ENCODE measurements at regions not wholly inside any gene's neighbourhood (a gene's known extent, or its start where the extent isn't known, plus 50 kb on each side); places are given as distances from the start of the nearest gene placed in this dataset.
A peak's percentile ranks its signal among the peaks of the same experiment; 100 is the strongest.
"Not testable (repeated sequence)": the region's sequence is repeated elsewhere in the genome, so short reads cannot be mapped to it uniquely, and the experiment has no call there.

DNA sequence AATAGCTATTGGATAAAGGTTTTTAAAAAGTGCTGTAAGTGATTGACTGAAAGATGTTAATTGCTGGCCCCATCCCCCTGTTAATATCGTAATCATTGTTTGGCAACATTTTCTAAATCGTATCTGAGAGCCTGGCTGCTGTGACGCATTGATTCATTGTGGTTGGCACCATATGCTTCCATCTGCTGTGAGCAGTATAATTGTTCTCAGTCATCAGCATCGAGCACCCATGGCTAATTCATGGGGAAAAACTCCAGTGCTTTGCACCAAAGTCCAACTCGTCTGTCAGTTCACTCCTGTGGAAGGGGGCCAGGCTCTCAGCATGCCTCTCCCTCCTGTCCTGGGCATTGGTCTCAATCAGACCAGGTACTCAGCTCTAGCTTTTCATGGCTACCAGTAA, 205.2 kb downstream of the STK31 start:
- no peak for TF ChIP-seq GATA1 (IDR thresholded peaks at IDR 0.05; ENCODE audit: low read depth, low read length)
- no peak for TF ChIP-seq POLR2A (IDR thresholded peaks at IDR 0.05; ENCODE audit: low read length)
- no peak for DNase-seq

DNA sequence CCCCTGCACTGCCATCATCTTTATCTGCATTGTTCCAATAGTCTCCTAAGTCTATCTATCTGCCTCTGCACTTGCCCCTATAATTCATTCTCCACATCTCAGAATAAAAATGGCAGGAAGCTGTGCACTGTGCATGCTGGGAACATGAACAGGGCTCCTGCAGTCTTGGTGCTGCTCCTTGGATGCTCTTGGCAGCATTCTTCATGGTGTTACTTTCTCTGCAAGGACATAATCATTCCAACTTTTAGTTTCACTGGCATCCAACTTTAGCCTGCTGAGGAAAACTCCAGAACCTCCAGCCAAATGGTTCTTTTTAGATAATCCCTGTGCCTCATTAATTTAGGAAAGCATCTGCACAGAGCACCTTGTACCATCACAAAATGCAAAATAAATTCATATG, 208.3 kb downstream of the STK31 start:
- DNase-seq: no peak
- TF ChIP-seq POLR2A (IDR thresholded peaks at IDR 0.05; ENCODE audit: low read length) (no peak), GATA1 (IDR thresholded peaks at IDR 0.05; ENCODE audit: low read depth, low read length) (no peak)

DNA sequence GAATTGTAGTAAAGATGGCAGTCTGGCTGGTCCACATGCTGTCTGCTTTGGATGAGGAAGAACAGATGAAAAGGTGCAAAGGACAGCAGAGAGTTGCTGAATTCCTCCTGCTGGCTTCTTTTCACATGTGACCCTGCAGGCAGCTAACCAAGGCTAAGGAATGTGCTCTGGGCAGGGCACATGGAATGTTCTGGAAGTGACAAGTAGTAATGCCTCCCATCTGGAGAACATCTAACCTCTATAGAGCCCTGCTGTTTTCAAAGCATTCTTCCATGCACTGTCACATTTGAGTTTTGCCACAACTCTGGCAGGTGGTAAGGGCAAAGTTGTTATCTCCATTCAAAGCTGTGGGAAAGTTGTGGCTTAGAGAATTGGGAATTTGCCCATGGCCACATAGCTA, 208.8 kb downstream of the STK31 start:
- DNase-seq: no peak
- TF ChIP-seq GATA1 (IDR thresholded peaks at IDR 0.05; ENCODE audit: low read depth, low read length) (no peak), POLR2A (IDR thresholded peaks at IDR 0.05; ENCODE audit: low read length) (no peak)

DNA sequence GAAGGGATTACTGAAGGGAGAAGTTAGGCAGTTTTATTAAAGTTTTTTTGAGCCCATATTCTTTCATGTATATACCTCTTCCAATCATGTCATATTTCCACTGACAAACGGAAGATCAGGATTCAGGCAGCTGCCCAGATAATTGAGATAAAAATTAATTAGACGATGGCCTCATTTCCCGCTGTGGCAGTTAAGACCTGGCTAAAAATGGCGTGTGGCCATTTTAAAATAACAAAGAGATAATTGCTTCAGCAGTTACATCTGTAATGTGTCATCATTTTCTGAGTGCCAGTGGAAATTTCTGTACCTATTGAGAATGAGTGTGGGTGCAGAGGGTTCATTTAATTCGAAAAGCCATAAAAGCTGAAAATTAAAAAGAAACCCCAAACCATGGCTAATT, 215.1 kb downstream of the STK31 start:
- DNase-seq: no peak
- TF ChIP-seq POLR2A (IDR thresholded peaks at IDR 0.05; ENCODE audit: low read length): no peak
- TF ChIP-seq GATA1 (IDR thresholded peaks at IDR 0.05; ENCODE audit: low read depth, low read length): no peak

DNA sequence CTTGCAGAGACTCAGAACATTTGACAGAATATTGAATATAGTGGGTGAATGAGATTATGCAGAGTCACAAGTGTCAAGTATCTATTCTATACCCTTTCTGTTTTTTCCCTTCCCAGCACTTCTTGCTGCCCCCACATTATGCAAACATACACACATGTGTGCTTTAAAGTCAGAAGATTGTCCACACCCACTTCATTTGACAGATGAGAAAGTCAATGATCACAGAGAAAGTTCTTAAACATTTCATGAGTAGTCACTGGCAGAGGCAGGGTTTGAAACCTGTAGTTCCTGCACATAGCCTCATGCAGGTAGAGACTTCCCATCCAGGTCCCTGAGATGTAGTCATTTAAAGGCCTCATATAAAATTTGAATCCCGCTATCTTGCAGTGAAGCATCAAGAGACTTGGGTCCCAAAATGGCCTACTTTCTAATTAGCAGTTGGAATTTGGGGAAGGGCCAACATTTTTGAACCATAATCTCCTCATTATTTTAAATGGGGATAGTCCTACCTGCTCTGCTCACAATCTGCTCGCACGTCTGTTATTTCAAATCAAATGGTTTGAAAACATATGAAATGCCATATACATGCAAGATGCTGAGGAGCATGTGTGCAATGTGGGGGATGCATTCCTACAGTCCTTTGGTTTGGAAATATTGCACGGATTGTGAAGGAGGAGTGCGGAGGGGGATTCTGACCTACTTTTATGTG, 217.8 kb downstream of the STK31 start:
- TF ChIP-seq GATA1 (IDR thresholded peaks at IDR 0.05; ENCODE audit: low read depth, low read length) (no peak), POLR2A (IDR thresholded peaks at IDR 0.05; ENCODE audit: low read length) (no peak)
- no peak for DNase-seq

DNA sequence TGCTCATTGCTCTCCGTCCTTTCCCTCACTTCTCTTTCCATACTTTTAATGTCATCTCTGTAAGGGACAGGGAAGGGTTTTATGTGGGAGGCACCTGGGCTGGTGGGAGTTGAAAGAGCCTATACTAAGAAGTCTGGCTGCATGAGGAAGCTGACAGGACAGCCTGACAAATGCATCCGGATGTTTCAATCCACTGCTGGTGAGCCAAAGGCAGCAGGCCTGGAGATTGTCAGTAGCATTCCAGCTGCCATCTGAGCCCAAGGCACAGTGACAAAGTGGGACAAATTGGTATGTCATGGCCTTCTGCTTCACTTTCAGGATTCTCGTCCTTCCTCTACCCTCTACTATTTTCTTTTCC, 218.4 kb downstream of the STK31 start:
- TF ChIP-seq POLR2A (IDR thresholded peaks at IDR 0.05; ENCODE audit: low read length) (no peak), GATA1 (IDR thresholded peaks at IDR 0.05; ENCODE audit: low read depth, low read length) (no peak)
- DNase-seq: no peak

DNA sequence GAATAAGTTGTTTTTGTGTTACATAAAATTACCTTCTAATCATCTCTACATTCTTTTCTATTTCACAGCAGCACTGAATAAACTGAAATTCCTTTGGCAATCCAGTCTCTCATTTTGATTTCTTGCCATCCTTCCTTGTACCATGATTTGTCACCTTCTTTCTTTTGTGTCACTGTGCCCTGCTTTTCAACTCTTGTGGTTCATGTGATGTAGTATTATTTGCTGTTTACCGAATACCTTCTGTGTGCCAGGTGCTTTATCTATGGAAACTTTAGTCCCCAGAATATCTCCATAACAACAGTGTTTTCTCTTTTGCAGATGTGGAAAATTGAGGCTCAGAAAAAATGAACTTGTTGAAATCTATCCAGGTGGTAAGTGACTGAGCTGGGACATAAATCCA, 220.3 kb downstream of the STK31 start:
- TF ChIP-seq POLR2A (IDR thresholded peaks at IDR 0.05; ENCODE audit: low read length) (no peak), GATA1 (IDR thresholded peaks at IDR 0.05; ENCODE audit: low read depth, low read length) (no peak)
- no peak for DNase-seq

DNA sequence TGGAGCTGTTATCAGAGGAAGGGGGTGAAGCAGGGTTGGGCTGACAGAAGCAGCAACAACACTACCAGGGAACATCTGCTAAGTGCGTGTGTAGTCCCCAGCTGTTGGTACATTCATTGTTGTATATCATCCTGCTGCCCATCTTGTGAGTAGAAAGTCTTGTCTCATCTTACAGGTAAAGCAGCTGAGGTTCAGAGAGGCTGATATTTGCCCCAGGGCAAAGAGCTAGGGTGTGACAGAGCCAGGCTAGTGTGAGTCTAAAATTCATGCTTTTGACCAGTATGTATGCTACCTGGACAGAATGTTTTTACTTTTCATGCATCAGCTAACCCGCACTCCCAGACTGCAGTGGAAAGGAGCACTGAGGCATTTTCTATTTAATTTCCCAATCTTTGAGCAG, 221.6 kb downstream of the STK31 start:
- no peak for DNase-seq
- TF ChIP-seq POLR2A (IDR thresholded peaks at IDR 0.05; ENCODE audit: low read length): no peak
- TF ChIP-seq GATA1 (IDR thresholded peaks at IDR 0.05; ENCODE audit: low read depth, low read length): no peak

DNA sequence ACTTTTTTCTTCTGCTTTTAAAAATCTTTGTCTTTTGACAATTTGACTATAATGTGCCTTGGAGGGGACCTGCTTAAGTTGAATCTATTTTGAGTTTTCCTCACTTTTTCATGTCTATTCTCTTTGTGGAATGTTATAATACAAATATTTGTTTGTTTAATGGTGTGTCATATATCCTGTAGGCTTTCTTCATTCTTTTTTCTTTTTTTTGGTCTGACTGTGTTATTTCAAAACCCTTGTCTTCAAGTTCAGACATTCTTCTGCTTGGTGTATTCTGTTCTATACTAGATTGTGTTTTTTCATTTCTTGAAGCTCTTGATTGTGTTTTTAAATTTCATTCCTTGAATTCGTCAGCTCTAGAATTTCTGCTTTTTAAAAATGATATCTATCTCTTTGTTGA, 228.2 kb downstream of the STK31 start:
- no peak for TF ChIP-seq POLR2A (IDR thresholded peaks at IDR 0.05; ENCODE audit: low read length)
- no peak for TF ChIP-seq GATA1 (IDR thresholded peaks at IDR 0.05; ENCODE audit: low read depth, low read length)
- DNase-seq: no peak

DNA sequence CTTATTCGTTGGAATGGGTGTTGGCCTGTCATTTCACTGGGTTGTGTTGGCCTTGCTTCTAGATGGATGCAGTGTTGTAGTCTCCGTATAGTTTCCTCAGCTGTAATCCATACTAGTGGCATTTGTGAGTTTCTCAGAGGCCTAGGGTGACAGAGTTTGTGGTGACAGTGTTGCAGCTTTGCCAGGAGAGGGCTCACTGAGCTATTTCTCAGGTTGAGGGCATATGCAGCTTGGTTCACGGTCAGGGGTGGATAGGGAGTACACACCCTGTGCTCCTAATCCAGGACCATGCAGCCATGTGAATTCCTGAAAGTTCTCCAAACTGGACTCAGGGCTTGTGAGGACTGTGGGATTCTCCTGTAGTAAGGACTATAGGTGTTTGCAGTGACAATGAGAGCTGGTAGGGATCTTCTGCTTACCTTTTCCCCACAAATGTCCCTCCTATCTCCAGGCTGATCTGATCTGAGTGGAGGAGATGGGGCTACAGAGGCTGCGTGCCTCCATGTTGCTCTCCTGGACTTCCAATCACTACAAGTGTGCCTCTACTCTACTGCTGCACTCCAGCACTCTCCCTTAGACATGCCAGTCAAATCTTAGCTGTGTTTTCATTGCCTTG, 229.0 kb downstream of the STK31 start:
- DNase-seq: peak; percentile 5 to 26
- TF ChIP-seq POLR2A (IDR thresholded peaks at IDR 0.05; ENCODE audit: low read length): no peak
- no peak for TF ChIP-seq GATA1 (IDR thresholded peaks at IDR 0.05; ENCODE audit: low read depth, low read length)

DNA sequence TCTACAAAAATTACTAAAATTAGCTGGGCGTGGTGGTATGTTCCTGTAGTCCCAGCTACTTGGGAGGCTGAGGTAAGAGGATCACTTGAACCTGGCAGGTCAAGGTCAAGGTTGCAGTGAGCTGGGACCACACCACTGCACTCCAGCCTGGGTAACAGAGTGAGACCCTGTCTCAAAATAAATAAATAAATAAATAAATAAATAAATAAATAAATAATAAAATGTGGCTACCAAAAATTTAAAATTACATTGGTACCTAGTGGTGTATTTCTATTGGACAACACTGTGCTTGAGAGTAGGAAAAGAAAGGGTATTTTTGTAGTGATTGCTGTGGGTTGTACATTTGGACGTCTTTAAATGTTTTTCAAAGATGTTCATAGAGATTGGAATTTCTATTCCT, 229.7 kb downstream of the STK31 start:
- not testable (repeated sequence) for DNase-seq

DNA sequence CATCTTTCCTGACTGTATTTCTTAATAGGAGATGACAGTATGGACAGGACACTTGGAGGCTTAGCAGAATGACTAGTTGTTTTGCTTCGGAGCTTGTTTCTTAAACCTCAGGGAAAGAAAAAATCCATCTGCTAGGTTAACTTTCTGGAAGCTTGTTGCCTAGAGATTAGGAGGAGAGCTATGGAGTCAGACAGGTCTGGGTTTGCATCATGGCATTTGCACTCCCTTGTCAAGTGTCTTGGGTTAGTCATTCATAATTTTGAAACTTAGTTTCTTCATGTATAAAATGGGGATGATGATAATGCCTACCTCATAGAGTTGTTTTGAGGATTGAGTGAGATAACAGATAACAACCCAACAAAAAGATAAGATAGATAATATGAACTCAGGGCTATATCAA, 231.5 kb downstream of the STK31 start:
- TF ChIP-seq POLR2A (IDR thresholded peaks at IDR 0.05; ENCODE audit: low read length): no peak
- no peak for TF ChIP-seq GATA1 (IDR thresholded peaks at IDR 0.05; ENCODE audit: low read depth, low read length)
- no peak for DNase-seq

DNA sequence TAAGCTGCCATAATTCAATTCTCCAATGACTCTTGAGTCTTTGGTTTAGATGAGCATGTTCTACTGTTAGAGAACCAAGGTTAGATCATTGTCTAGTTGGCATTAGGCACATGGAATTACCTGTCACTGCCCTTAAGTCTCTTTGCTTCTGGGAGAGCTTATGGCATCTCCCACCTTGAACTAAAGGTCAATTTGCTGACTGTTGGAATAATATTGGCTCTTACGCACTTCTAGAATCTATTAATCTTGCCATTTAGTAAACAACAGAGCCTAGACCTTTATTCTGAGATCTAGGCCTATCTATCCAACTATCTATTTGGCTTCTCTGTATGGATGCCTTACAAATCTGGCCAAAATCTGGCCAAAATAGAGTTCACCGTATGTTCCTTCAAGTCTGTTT, 232.0 kb downstream of the STK31 start:
- TF ChIP-seq POLR2A (IDR thresholded peaks at IDR 0.05; ENCODE audit: low read length) (no peak), GATA1 (IDR thresholded peaks at IDR 0.05; ENCODE audit: low read depth, low read length) (no peak)

DNA sequence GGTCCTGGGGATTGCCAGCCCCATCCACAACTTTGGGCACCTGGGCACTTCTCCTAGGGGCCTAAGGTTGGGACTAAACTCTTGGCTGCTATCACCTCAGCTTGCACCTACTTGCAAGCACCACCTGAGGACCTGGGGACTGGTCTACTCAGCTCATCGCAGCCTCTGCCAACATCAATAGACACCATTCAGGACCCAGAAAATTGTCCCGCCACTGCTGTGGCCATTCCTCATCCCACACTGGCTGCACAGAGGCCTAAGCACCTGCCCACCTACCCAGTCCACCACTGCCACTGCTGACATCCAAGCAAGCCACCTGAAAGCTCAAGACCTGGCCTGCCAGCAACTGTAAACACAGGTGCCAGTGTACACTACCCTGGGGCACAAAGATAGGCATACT, 234.1 kb downstream of the STK31 start:
- TF ChIP-seq POLR2A (IDR thresholded peaks at IDR 0.05; ENCODE audit: low read length) (no peak), GATA1 (IDR thresholded peaks at IDR 0.05; ENCODE audit: low read depth, low read length) (no peak)
- no peak for DNase-seq

More for the DNA sequence above, 232.0 kb downstream of the STK31 start:
- no peak for DNase-seq

DNA sequence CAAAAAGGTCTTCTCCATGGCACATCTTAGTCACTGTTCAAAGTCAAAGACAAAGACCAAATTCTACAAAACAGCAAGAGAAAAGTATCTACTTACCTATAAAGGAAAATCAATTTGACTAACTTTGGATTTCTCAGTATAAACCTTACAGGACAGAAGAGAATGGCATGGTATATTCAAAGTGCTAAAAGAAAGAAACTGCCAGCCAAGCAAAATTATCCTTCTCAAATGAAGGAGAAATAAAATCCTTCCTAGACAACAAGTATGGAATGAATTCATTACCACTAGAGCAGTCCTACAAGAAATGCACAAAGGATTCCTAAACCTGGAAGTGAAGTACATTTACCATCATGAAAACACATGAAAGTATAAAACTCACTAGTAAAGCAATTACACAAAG, 235.5 kb downstream of the STK31 start:
- DNase-seq: no peak
- no peak for TF ChIP-seq POLR2A (IDR thresholded peaks at IDR 0.05; ENCODE audit: low read length)
- TF ChIP-seq GATA1 (IDR thresholded peaks at IDR 0.05; ENCODE audit: low read depth, low read length): no peak
